SKM-1 (cell line): ENCODE measurements at regions not wholly inside any gene's neighbourhood (a gene's known extent, or its start where the extent isn't known, plus 50 kb on each side); places are given as distances from the start of the nearest gene placed in this dataset.

Experiments
- DNase-seq: peaks from one replicate; lab custom pipeline; 2025; ENCODE audit not compliant: unreplicated experiment; lab: John Stamatoyannopoulos, UW

- DNase-seq, result no peak
Measured at GRCh38 chr2:78263571-78263970, 741.4 kb upstream of the LRRTM4 start.

- DNase-seq, result no peak
Measured at GRCh38 chr2:78264130-78264529, 742.0 kb upstream of the LRRTM4 start.

- no peak for DNase-seq
Measured at GRCh38 chr2:78281164-78281563, 744.3 kb upstream of the REG3G start.

GRCh38 chr2:78290581-78291214 lies 734.8 kb upstream of the REG3G start:
- no peak for DNase-seq

GRCh38 chr2:78293768-78294167 lies 731.7 kb upstream of the REG3G start:
- DNase-seq, result peak; percentile 15

GRCh38 chr2:78301166-78301789 lies 724.2 kb upstream of the REG3G start:
- DNase-seq, result no peak

GRCh38 chr2:78304678-78305077 lies 720.8 kb upstream of the REG3G start:
- no peak for DNase-seq

- DNase-seq, result no peak
Measured at GRCh38 chr2:78309460-78309859, 716.0 kb upstream of the REG3G start.

GRCh38 chr2:78315368-78315767 lies 710.1 kb upstream of the REG3G start:
- no peak for DNase-seq

- DNase-seq, result no peak
Measured at GRCh38 chr2:78318275-78318674, 707.2 kb upstream of the REG3G start.

GRCh38 chr2:78330193-78330592 lies 695.3 kb upstream of the REG3G start:
- no peak for DNase-seq

GRCh38 chr2:78351208-78351607 lies 674.3 kb upstream of the REG3G start:
- peak; percentile 8 for DNase-seq

- DNase-seq, result no peak
Measured at GRCh38 chr2:78353168-78353567, 672.3 kb upstream of the REG3G start.

- no peak for DNase-seq
Measured at GRCh38 chr2:78355967-78356366, 669.5 kb upstream of the REG3G start.

GRCh38 chr2:78383576-78383975 lies 641.9 kb upstream of the REG3G start:
- no peak for DNase-seq

- no peak for DNase-seq
Measured at GRCh38 chr2:78397198-78397597, 628.3 kb upstream of the REG3G start.

- DNase-seq, result no peak
Measured at GRCh38 chr2:78407960-78408794, 617.3 kb upstream of the REG3G start.

GRCh38 chr2:78408795-78409118 lies 616.7 kb upstream of the REG3G start:
- no peak for DNase-seq

GRCh38 chr2:78411303-78411702 lies 614.2 kb upstream of the REG3G start:
- no peak for DNase-seq

- DNase-seq, result no peak
Measured at GRCh38 chr2:78416625-78417300, 608.7 kb upstream of the REG3G start.

- DNase-seq, result no peak
Measured at GRCh38 chr2:78417355-78417754, 608.1 kb upstream of the REG3G start.

- DNase-seq, result no peak
Measured at GRCh38 chr2:78418021-78418420, 607.5 kb upstream of the REG3G start.
